GM18868 (cell line): ENCODE measurements at regions not wholly inside any gene's neighbourhood (a gene's known extent, or its start where the extent isn't known, plus 50 kb on each side); places are given as distances from the start of the nearest gene placed in this dataset.

Experiments used
- ATAC-seq: cut with Tn5 transposase; IDR thresholded peaks from one replicate; pipeline ENCODE4 v1.9.1; 2021; ENCODE audit warnings: mild to moderate bottlenecking, moderate library complexity; ENCODE audit not compliant: unreplicated experiment

DNA sequence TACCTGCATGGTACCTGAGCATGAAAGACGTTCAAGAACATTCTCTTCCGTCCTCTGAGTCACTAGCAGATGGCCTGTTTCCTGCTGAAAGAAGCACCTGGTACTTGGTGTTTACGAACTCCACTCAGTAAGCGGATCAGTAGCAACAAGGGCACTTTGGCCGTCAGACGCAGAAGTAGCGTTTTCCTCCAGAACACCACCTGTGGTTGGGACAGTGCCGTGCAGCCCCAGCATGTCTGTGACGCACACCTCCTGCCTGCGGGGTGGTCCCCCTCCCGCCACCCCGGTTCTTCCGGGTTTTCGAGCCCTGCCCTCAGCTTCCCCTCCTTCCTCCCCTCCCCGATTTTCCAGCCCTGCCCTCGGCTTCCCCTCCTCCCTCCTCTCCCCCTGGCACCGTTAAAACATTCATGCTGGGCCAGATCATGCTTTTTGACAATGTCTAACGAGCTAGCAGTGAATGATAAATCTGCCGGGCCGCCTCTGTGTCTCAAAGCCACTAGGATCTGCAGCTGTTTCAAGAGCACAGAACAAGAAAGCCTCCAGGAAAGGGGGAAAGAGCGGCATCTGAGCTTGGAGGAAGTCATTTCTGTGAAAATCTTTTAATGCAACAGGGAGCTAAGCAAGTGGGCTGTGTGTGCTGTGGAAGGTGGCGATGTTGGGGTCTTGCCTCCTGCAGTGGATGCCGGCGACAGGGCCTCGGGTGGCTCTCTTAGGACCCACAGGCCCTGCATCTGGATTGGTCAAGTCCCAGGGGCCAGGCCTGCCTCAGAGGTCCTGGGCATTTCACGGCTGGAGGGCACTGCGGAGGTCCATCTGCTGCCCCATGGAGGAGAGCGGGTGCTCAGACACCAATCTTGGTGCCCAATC lies 207.9 kb downstream of the ERMARD start:
- peak; percentile 90 for ATAC-seq

GRCh38 chr6:169958510-169958909 lies 207.1 kb downstream of the ERMARD start:
- no peak for ATAC-seq

GRCh38 chr6:169957351-169957963 lies 206.0 kb downstream of the ERMARD start:
- ATAC-seq: no peak

GRCh38 chr6:169956580-169956979 lies 205.2 kb downstream of the ERMARD start:
- no peak for ATAC-seq

- ATAC-seq: no peak
Observed at GRCh38 chr6:169955731-169956437, 204.5 kb downstream of the ERMARD start.

DNA sequence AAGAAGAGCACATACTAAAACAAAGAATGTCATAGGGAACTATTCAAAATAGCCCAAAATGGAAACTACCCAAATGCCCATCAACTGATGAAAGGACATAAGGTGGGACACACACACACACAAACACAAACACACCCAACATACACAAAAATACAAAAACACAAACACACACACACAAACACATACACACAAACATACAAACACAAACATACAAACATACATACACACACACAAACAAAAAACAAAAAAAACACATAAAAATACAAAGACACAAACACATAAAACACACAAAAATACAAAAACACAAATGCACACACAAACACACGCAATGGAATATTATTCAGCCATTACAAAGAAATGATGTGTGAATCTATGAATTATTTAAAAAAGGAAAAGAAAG lies 203.6 kb downstream of the ERMARD start:
- ATAC-seq: no peak

GRCh38 chr6:169953686-169954085 lies 202.3 kb downstream of the ERMARD start:
- ATAC-seq: no peak

DNA sequence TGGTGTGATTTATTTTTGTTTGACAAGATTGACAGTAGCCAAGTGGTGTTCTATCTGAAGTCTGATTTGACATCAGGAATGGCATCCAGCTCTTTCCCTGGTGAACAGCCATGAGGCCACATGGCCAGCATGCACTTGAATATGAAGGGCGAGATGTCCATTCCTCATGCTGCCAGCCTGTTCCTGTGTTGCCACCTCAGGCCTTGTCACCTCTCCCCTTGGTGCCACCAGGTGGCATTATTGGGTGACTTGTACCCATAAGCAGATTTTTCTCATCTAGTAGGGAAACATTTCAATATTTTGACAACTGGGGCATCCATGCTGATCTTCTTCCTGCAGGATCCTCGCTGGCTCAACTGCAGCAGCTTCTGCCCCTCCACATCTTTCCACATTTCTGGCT lies 199.1 kb downstream of the ERMARD start:
- ATAC-seq: no peak

- peak; percentile 72 for ATAC-seq
Observed at GRCh38 chr6:169949511-169950097, 198.2 kb downstream of the ERMARD start.

DNA sequence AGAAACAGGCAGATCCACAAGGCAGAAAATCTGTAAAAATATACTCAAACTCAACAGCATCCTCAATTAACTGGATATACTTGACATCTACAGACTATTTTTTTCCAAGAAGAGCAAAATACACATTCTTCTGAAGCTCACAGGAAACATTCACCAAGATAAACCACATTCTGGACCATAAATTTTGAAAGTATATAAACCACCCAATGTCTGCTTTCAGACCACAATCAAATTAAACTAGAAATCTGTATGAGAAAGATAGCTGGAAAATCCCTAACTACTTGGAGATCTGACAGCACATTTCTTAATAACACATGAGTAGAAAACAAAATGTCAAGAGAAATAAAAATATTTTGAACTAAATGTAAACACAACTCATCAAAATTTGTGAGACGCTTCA lies 195.5 kb downstream of the ERMARD start:
- no peak for ATAC-seq

DNA sequence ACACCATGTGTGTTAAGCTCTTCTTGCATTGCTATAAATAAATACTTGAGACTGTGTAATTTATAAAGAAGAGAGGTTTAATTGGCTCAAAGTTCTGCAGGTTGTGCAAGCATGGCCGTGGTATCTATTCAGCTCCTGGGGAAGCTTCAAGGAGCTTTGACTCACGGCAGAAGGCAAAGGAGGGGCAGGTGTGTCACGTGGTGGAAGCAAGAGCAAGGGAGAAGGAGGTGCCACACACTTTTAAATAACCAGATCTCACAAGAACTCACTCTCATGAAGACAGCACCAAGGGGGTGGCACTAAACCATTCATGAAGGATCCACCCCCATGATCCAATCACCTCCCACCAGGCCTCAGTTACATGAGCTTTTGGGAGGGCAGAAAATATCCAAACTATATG lies 193.7 kb downstream of the ERMARD start:
- ATAC-seq: no peak

DNA sequence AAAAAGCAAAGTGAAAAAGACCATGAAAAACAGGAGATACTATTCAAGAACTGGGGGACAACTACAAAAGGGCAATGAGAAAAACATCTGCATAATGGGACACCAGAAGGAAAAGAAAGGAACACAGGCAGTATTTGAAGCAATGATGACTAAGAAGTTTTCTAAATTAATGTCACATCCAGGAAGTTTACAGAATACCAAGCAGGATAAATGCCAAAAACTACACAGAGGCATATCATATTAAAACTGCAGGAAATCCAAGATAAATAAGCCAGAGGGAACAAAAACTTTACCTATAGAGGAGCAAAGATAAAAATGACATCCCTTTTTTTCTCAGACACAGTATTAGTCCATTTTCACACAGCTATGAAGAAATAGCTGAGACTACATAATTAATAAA lies 193.0 kb downstream of the ERMARD start:
- no peak for ATAC-seq

GRCh38 chr6:169944061-169944337 lies 192.6 kb downstream of the ERMARD start:
- ATAC-seq: no peak

DNA sequence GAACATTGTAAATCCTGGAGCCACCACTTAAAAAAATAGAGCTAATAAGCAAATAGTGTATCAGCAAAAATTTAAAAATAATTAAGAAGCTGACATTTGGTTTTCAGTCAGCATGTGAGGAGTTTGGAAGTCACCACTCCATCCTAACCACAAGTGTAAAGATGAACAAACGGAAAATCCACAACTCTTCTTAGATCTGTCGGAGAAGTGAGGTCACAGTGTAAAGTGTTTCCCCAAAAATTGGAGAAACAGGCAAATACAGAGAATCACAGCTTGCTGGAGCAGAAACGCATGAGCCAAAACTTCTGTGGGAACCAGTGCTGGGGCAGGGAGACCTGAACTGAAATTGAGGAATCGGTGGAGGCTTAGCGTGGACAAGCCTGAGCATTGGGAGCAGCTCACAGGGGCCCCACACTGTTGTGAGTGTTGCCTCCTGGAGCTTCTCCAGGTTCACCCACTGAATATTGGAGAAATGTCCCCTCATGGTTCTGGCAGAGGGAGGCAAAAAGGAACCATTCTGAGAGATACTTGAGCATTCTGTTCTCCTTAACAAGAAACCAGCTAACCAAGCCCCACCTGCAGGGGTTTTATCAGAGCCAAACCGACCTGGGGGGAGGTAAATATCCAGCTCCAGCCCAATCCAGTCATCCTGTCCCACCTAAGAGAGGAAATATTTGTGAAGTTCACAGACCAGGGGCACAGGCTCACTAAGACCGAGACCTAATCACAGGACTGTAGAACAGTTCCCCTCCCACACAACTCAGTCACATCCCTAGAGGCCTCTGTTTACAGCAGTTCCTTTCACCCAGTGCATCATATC lies 192.0 kb downstream of the ERMARD start:
- no peak for ATAC-seq

DNA sequence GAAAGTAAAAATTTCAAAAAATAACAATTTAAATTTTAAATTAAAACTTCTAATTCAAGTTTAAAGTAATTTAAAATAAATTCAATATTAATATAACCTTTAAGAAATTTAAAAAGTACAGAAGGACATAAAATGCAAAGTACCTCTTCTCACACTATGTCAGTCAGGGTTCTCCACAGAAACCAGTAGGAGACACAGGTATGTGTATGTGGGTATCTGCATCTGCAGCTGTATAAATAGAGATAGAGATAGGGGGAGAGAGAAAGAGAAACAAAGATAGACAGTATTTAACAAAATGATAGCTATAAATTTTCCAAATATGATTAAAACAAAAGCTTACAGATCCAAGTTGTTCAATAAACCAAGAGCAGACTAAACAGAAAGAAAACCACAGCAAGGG lies 190.8 kb downstream of the ERMARD start:
- ATAC-seq: no peak

DNA sequence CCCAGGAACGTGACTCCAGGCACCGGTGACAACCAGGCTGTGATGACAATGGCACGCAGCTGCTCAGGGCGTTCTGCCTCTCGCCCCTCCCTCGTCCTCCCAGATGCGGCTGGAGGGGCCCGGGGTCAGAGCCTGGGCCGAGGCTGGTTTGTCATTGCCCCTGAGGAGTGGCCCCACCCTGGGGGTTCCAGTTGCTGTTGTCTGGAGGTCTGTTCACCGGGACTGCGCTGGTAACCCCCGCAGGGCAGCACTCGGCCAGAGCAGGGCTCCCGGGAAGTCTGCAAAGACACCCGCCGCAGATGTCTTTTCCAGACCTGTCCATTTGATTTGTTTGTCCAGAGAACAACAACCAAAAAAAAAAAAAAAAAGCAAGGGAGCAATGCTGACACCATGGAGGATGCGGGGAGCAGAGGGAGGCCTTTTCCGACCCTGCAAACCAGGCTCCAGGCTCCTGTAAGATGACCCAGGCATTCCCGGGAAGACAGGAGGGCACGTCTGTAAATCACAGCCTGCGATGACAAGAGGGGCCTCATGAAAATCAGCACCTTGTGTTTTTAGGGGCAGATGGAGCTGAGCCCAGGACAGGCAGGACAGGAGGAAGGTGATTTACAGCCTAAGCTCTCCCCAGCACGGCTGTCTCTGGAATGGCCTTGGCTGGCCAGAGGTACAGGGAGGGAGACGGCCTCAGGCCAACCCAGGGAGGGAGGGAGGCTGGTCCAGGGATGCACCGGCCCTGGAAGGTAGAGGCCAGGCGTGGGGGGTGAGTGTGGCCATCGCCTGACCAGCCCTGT lies 189.3 kb downstream of the ERMARD start:
- ATAC-seq: no peak

DNA sequence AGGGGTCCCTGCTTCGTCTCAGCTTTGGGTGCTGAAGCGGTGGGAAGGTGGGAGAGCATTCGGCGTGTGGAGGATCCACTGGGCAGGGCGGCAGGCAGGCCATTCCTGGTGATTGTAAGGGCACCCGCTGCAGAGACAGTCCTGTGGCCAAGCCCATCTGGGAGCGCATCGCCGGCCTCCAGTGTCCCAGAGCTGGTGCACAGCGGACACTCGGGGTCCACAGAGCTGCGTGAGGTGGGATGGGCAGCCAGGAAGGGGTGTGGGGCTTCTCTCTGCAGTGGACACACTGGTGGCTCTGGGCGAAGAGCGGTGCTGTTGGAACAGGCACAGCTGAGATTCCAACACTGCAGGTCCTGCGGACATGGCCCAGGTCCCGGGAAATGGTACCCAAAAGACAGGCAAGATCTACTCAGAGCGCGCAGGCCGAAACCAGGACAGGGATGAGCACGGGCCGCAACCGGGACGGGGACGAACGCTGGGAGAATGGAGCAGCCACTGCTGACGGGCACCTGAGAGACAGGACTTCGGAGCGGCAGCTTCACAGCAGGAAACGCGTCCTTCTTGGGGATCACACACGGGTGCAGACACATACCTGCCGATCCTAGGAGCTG lies 188.2 kb downstream of the ERMARD start:
- ATAC-seq: no peak

- no peak for ATAC-seq
Observed at GRCh38 chr6:169938731-169939130, 187.3 kb downstream of the ERMARD start.

DNA sequence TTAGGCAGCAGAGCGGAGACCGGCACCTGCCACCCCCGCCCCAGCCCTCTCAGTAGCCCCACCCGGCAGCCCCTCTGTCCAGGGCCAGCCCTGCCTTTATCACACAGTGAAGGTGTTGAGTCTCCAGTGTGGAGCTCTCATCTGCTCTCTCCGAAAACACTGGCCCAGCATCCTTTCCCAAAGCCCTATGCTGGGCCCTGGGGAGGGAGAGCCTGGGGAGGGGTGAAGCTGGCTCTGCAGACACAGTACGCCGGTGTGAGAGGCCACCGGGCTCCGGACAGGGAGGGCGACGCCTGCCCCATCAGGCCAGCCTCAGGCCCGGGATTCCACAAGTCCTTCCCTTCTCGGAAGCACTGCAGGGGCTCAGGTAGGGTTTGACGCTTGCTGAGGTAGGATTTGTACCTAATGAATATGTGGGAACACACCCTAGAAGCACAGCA lies 186.9 kb downstream of the ERMARD start:
- no peak for ATAC-seq
